Activated gamma-delta T cell treated with Interleukin-2 at 50 U/mL for 16 hours (primary cell): ENCODE measurements at regions not wholly inside any gene's neighbourhood (a gene's known extent, or its start where the extent isn't known, plus 50 kb on each side); places are given as distances from the start of the nearest gene placed in this dataset.
"Not testable (repeated sequence)": the region's sequence is repeated elsewhere in the genome, so short reads cannot be mapped to it uniquely, and the experiment has no call there.

ENCODE experiments used
- DNase-seq: peaks from one replicate; pipeline ENCODE4 v3.0.0-alpha.2; 2020

- no peak for DNase-seq
Observed at GRCh38 chr1:115452600-115453329, 114.7 kb upstream of the NGF start.

GRCh38 chr1:115450501-115451040 is 112.5 kb upstream of the NGF start:
- DNase-seq = no peak

DNA sequence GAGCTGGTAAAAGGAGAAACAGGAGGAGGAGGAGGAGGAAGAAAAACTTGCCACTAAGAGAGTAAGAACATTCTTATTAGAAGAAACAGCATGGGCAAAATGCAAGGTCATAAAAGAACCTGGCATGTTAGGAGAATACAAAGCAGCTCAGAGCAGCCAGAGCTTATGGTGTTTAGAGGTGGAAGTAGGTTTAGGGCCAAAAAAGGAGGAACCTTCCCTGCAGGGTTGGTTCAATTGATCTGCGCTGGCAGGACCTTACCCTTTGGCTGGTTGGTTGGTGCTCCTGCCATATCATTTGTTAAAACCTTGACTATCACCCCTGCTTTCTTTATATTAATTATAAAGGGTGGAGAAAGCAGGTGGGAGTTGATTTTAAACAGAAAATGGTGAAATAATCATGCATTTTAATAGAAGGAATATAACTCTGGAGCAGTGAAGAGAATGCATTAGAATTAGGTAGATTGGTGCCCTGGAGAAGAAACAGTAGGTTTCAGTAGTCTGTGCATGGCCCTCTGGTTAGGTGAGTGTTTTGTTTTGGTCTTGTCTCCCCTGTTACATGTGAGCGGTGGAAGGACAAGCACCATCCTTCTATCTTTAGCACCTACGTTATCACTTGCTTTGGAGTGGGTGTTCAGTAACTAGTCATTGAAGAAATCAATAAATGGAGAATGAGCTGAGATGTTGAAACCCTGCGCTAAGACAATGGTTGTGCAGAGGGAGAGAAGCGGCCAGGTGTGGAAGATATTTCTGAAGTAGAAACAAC is 110.4 kb upstream of the NGF start:
- DNase-seq = no peak

- DNase-seq = no peak
Observed at GRCh38 chr1:115447672-115448071, 109.6 kb upstream of the NGF start.

DNA sequence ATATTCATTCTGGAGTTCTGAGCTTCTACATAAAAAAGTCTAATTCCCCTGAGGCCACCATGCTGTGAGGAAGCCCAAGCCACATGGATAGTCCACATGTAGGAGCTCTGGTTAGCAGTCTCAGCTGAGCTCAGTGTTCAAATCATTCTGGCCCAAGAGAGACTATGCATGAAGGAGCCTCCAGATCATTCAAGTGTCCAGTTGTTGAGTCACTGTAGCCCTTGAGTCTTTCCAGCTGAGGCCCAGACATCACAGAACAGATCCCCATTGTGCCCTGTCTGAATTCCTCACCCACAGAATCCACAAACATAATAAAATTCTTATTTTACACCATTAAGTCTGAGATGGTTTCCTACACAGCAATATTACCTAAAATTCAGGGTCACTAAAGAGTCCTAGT is 107.0 kb upstream of the NGF start:
- DNase-seq = no peak

DNA sequence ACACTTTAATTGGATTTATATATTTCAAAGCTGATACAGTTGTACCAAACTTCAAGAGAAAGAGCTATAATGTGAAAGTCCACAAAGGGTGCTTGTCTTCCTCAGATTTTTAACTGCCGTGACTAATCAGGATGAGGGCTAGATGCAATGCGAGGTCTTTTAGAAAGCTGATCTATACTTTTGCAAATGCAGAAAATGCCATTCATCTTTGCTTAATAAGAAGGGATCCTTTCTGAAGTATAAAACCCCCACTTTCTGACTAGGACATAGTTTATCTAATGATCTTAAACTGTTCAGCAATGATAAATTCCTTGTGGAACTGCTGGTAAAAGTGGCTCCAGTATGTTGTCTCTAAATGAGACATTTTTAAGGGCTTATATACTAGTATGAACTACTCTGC is 102.7 kb upstream of the NGF start:
- DNase-seq = no peak

DNA sequence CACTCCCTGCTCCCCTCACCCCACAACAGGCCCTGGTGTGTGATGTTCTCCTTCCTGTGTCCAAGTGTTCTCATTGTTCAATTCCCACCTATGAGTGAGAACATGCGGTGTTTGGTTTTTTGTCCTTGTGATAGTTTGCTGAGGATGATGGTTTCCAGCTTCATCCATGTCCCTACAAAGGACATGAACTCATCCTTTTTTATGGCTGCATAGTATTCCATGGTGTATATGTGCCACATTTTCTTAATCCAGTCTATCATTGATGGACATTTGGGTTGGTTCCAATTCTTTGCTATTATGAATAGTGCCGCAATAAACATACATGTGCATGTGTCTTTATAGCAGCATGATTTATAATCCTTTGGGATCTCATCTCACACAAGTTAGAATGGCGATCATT is 101.5 kb upstream of the NGF start:
- DNase-seq = not testable (repeated sequence)

DNA sequence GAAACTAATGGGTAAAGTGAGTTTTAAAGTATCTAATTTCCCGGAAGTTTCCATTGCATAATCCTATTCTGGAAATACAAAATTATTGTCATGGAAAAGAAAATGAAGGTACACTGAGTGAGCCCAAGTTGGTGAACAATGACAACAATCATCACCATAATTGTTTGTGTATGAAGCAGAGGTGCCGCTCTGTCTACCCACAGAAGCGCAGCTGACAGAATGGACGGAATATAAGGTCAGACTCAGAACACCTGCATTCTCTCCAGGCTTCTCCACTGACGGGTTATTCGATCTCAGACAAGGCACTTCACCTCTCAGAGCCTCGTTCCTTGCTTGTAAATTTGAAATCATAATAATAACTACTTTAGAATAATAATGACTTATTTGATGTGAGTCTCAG is 99.1 kb upstream of the NGF start:
- DNase-seq = no peak

GRCh38 chr1:115436596-115436995 is 98.5 kb upstream of the NGF start:
- DNase-seq = no peak

- DNase-seq = no peak
Observed at GRCh38 chr1:115433483-115433882, 95.4 kb upstream of the NGF start.

- no peak for DNase-seq
Observed at GRCh38 chr1:115432061-115432460, 94.0 kb upstream of the NGF start.

DNA sequence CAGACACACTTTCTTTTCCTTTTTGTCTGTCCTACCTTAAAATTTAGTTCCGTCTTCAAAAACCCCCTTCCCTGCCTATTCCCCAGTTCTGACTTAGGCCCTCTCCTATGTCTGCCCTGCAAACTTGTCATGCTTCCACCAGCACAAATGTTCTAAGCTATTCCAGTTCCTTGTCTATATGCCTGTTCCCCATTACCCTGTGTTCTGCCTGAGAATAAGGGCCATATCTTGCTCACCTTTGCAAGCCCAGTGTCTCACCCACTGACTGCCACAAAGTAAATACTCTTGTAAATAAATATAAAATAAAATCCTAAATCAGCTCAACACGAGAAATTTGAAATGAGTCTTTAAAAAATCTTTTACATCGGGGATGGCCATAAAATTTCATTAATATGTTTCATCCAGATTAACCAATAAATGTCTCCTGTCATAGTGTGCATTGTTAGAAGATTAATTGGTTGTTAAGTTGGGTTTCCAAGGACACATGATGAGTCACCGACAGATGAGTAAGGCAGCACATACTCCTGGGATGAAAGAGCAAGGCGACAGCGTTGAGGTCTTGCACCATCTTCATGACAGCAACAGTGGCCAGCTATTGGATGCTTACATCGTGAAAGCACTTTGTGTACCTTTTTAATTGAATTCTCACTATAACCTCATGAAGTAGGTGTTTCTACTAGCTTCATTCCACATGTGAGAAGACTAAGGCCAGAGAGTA is 92.6 kb upstream of the NGF start:
- DNase-seq = no peak

- DNase-seq = no peak
Observed at GRCh38 chr1:115429884-115430283, 91.8 kb upstream of the NGF start.

DNA sequence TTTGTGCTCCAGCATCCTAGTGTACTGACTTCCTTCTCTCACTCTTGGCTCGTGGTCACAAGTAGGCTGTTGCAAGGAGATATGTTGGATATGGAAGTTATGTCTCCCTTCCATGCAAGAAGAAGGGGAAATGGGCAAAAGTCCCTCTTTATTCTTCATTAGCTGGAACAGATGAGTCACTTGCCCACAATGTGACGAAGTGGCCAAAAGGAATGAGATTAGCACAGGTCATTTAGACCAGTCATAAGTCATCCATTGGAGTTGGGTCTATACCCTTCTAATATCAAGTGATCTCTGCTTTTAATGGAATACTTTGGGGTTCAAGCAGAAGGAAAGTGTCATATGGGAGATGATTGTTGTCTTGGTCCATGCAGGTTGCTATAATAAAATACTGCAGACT is 91.2 kb upstream of the NGF start:
- DNase-seq = no peak

DNA sequence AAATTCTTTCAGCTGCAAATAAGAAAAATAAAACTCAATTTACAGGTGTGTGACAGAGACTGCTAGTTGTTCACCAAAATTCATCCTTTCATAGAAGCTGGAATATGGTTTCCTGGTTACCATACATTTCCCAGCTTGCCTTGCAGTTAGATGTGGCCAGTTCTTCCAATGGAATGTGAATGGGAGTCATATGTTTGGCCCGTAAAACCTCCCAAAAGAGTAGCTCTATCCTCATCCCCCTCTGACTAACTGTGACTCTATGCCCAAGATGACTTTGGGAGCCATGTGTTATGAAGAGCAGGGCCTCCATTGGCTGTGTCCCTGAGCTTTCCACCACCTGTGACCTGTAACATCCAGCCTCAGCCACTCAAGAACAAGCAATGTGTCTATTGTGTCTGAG is 90.6 kb upstream of the NGF start:
- DNase-seq = no peak

DNA sequence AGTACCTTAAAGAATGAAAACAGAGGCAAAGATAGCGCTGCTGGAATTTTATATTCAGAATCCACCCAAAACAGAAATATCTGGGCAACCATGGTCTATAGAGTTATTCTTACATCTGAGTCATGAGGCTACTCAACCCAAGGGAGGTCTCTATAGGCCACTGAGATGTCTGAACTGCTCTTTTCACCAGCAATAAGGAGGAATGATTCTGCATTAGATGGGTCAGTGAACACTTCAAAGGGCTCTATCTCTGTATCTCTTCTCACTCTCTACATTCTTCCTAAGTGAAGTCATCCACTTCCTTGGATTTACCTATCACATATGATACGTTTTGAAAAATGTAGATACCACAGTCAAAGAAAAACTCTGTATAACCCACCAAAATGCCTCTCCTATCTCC is 90.2 kb upstream of the NGF start:
- no peak for DNase-seq

DNA sequence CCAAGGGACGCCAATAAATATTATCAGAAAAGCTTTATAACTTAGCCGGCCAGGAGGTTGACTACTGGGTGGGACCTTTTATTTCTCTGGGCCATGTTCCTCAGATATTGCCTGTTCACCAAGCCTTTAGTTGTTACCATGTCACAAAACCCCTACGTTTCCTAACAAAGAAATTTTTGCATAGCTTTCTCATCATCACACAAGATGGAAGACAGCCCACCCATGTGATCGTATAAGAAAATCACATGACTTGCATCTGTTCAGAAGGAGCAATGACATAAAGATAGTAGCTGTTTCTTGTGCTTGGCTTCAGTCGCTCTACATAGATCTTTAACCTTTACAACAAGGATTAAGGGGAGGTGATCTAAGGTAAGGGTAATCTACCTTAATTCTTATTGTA is 88.9 kb upstream of the NGF start:
- no peak for DNase-seq

DNA sequence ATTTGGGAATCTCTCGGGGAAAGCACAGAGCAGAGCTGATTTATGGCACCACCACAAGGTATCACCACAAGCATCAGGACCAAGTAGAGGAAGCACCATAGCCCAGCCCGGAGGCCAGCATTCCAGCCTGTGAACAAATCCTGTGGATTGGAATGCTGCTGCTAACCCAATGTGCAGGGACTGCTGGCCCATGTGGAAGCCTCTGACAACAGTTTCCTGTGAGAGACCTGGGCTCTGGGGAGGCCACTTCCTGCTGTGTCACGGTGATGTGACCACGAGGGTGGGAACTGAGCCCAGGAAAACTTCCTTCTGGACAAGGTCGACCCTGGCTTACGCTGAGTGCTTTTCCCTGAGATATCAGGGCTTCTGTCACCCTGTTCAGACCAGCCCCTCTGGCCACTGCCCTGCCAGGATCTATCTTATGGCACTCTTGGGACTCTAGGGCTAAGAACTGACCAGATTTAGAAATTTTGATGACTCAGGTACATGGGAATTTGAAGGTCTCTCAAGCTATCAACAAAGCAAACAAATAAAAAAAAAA is 88.3 kb upstream of the NGF start:
- DNase-seq = no peak

DNA sequence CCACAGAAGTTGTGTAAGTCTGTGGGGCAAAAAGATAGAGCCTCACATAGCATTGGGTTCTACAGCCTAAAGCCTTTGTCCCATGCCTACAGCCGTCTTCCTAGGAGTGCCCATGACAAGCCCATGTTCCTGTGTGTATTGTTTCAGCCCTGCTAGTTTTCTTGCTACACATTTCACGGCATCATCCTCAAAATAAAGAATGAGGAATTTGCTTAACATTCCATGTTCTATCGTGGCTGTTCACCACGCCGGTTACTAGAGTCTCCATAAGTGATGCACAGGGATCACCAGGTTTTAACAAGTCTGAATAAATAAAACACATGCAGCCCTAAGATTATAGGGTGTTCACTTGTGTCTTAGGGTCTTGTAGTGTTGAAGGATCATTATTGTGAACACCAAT is 87.4 kb upstream of the NGF start:
- no peak for DNase-seq

GRCh38 chr1:115423776-115424175 is 85.7 kb upstream of the NGF start:
- DNase-seq = no peak

DNA sequence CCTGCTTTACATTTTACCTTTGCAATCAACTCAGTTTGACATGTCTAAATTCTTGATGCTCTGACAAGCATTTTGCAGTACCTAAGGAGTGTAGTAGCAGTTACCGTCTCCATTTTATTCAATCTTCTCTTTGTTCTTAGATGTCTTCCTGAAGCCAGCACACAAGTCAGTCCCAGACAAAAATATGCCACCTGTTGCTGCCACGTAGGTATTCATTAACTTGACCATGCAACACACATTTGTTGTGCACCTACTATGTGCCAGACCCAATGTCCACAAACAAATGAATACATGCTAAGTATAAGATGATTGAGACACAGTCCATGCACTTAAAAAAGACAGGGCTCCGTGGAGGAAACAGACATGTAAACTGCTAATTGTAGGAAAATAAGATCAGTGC is 81.5 kb upstream of the NGF start:
- no peak for DNase-seq

DNA sequence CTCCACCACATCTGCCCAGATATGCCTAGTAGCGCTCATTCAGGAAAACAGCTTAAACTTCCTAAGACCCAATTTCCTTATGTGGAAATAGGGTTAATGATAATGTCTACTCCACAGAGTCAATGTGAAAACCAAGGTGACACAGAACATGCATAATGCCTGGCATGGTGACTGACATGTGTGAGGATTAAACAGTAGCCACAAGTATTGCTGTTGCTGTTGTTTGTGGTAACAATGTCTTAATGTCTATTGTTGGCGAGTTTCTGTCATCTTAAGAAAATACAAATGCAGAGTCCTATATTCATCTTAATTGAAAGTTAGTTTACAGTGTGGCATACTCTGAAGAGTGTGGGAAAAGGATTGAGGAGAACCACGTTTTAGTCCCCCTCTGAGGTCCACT is 75.6 kb upstream of the NGF start:
- DNase-seq = no peak

DNA sequence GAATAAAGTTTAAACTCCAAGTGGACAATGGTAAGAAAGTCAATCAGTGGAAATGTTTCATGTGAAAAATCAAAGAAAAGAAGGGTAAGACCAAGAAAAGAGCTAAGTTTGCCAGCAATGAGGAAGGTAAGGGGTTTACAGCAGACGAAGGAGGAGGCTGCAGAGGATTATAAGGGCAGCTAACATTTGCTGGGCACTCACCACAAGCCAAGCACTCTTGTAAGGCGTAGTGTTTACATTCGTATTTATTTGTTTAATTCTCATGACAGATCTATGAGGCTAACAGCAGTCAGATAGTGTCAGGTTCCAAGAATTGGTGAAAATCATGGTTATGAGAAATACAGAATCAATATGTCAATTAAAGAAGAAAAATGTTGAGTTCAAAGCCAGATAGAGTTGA is 75.2 kb upstream of the NGF start:
- DNase-seq = no peak

DNA sequence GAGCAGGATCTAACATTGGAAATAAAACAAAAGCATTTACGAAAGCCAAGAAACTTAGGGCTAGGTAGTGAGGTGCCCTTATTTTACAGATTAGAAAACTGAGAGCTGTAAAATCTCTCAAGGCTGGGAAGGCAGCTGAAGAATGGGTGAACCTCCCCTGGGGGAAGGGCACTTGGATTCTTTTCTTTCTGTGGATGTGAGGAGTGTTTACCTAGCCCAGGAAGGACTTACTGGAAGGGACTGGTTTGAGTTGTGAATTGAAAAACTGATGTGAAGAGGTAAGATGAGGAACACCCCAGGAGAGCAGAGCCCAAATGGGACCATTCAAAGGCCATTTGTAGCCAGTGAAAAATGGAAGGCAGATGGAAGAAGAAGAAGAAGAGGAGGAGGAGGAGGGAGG is 74.7 kb upstream of the NGF start:
- DNase-seq = no peak
